ACC112 (cell line): ENCODE measurements at regions not wholly inside any gene's neighbourhood (a gene's known extent, or its start where the extent isn't known, plus 50 kb on each side); places are given as distances from the start of the nearest gene placed in this dataset.

Experiments used
- H2AFZ ChIP-seq: fragments of 200-600 bp; sonication (generic); one replicate; pipeline ENCODE4 v1.6.0; 2017; ENCODE audit warnings: antibody characterized with exemption, low read length; ENCODE audit not compliant: unreplicated experiment
- H3K27ac ChIP-seq: fragments of 200-600 bp; sonication (generic); 2 replicates; pipeline ENCODE4 v1.5.1; 2014; ENCODE audit warnings: low read depth, mild to moderate bottlenecking, antibody characterized with exemption, low read length, moderate library complexity
- H3K27me3 ChIP-seq: fragments of 200-600 bp; sonication (generic); 2 replicates; pipeline ENCODE4 v1.6.1; 2014; ENCODE audit warnings: mild to moderate bottlenecking, antibody characterized with exemption, low read length, moderate library complexity, mixed read lengths; ENCODE audit not compliant: insufficient read depth
- H3K36me3 ChIP-seq: fragments of 200-600 bp; sonication (generic); 2 replicates; pipeline ENCODE4 v1.6.1; 2016; ENCODE audit warnings: mild to moderate bottlenecking, antibody characterized with exemption, low read length, moderate library complexity, mixed read lengths; ENCODE audit not compliant: insufficient read depth
- H3K4me1 ChIP-seq: fragments of 200-600 bp; sonication (generic); one replicate; pipeline ENCODE4 v1.6.1; 2016; ENCODE audit warnings: low read length, mixed read lengths; ENCODE audit not compliant: insufficient read depth, unreplicated experiment, control insufficient read depth
- H3K4me3 ChIP-seq: fragments of 200-600 bp; sonication (generic); 2 replicates; pipeline ENCODE4 v1.5.1; 2014; ENCODE audit warnings: mild to moderate bottlenecking, low read depth, low read length
- H3K79me2 ChIP-seq: fragments of 200-600 bp; sonication (generic); one replicate; pipeline ENCODE4 v1.6.0; 2016; ENCODE audit warnings: low read length; ENCODE audit not compliant: control insufficient read depth, unreplicated experiment, insufficient read depth

- H3K4me3 ChIP-seq, result no peak overlapping the region
- H3K79me2 ChIP-seq, result no peaks in the 10 kb centered on the region
- H3K27me3 ChIP-seq, result no peaks in the 10 kb centered on the region
- no peak overlapping the region for H3K27ac ChIP-seq
- H3K4me1 ChIP-seq, result no peaks in the 10 kb centered on the region
- H2AFZ ChIP-seq, result no peak overlapping the region
- H3K36me3 ChIP-seq, result no peaks in the 10 kb centered on the region
Measured at GRCh38 chr2:59868981-59869380, 684.5 kb downstream of the BCL11A start.

DNA sequence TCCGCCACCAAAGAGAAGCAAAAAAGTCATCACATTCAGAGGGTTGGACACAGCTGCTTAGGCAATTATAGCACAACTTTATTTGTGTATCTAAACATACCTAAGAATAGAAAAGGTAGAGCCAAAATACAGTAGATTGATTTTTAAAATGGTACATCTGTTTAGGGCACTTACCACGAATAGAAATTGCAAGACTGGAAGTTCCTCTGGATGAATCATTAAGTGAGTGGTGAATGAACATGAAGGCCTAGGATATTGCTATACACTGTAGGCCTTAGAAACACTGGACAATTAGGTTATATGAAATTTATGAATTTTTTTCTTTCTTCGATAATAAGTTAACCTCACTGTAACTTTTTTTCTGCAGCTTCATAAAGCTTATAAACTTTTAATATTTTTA lies 687.0 kb downstream of the BCL11A start:
- no peaks in the 10 kb centered on the region for H3K27me3 ChIP-seq
- H3K4me1 ChIP-seq, result no peaks in the 10 kb centered on the region
- H3K36me3 ChIP-seq, result no peaks in the 10 kb centered on the region
- no peak overlapping the region for H3K27ac ChIP-seq
- no peak overlapping the region for H2AFZ ChIP-seq
- no peak overlapping the region for H3K4me3 ChIP-seq
- no peaks in the 10 kb centered on the region for H3K79me2 ChIP-seq

DNA sequence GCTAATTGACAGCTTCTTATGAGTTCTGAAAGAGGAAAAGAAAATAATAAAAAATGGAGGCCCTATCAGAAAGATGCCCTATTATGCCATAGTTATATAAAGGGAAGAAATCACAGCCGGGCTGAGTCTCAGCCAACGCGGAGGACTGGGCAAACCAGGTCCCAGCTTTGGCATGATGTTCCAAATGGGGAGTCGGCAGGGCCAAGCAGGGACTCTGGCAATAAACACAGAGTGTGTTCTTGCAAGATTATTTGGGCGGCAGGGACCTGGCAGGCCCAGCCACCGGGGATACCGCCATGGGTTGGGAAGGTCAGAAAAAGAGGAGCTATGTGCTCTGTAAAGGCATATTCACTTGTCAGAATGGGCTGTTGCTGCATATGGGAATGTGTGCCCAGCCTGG lies 694.9 kb downstream of the BCL11A start:
- H3K27ac ChIP-seq, result no peak overlapping the region
- H3K4me3 ChIP-seq, result no peak overlapping the region
- no peaks in the 10 kb centered on the region for H3K4me1 ChIP-seq
- H3K79me2 ChIP-seq, result no peaks in the 10 kb centered on the region
- H3K27me3 ChIP-seq, result no peaks in the 10 kb centered on the region
- H3K36me3 ChIP-seq, result no peaks in the 10 kb centered on the region
- H2AFZ ChIP-seq, result no peak overlapping the region

DNA sequence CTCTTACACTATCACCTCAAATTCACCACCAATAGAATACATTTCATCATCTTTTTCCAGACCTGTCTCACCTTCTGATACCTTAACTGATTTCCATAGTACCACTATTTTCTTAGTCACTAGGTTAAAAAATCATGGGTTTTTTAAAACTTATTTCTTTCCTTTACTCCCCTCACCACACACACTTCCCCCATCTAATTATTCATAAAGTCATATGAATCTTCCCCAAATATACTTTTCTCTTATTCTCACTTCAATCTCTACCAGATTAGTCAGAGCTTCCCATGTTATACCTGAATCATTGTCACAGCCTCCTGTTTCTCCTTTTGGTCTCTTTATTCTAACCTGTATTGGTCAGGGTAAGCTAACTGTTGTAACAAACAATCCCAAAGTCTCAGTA lies 696.3 kb downstream of the BCL11A start:
- no peaks in the 10 kb centered on the region for H3K27me3 ChIP-seq
- H3K4me3 ChIP-seq, result no peak overlapping the region
- H3K27ac ChIP-seq, result no peak overlapping the region
- H3K4me1 ChIP-seq, result no peaks in the 10 kb centered on the region
- no peak overlapping the region for H2AFZ ChIP-seq
- no peaks in the 10 kb centered on the region for H3K79me2 ChIP-seq
- no peaks in the 10 kb centered on the region for H3K36me3 ChIP-seq

GRCh38 chr2:59856391-59856790 lies 697.1 kb downstream of the BCL11A start:
- Histone ChIP-seq H3K27ac (no peak overlapping the region), H3K27me3 (no peaks in the 10 kb centered on the region), H3K36me3 (no peaks in the 10 kb centered on the region), H3K4me3 (no peak overlapping the region), H3K4me1 (no peaks in the 10 kb centered on the region), H2AFZ (no peak overlapping the region), H3K79me2 (no peaks in the 10 kb centered on the region)

- Histone ChIP-seq H3K4me1 (no peaks in the 10 kb centered on the region), H3K4me3 (no peak overlapping the region), H3K36me3 (no peaks in the 10 kb centered on the region), H3K27ac (no peak overlapping the region), H3K27me3 (no peaks in the 10 kb centered on the region), H2AFZ (no peak overlapping the region), H3K79me2 (no peaks in the 10 kb centered on the region)
Measured at GRCh38 chr2:59853032-59853431, 700.4 kb downstream of the BCL11A start.

GRCh38 chr2:59851836-59852475 lies 701.5 kb downstream of the BCL11A start:
- H2AFZ ChIP-seq, result no peak overlapping the region
- no peak overlapping the region for H3K27ac ChIP-seq
- H3K36me3 ChIP-seq, result no peaks in the 10 kb centered on the region
- H3K4me3 ChIP-seq, result no peak overlapping the region
- H3K4me1 ChIP-seq, result no peaks in the 10 kb centered on the region
- no peaks in the 10 kb centered on the region for H3K27me3 ChIP-seq
- no peaks in the 10 kb centered on the region for H3K79me2 ChIP-seq

GRCh38 chr2:59850554-59850953 lies 702.9 kb downstream of the BCL11A start:
- no peaks in the 10 kb centered on the region for H3K79me2 ChIP-seq
- no peaks in the 10 kb centered on the region for H3K27me3 ChIP-seq
- H3K4me1 ChIP-seq, result no peaks in the 10 kb centered on the region
- no peak overlapping the region for H2AFZ ChIP-seq
- H3K36me3 ChIP-seq, result no peaks in the 10 kb centered on the region
- no peak overlapping the region for H3K4me3 ChIP-seq
- no peak overlapping the region for H3K27ac ChIP-seq

- Histone ChIP-seq H2AFZ (no peak overlapping the region), H3K4me1 (no peaks in the 10 kb centered on the region), H3K36me3 (no peaks in the 10 kb centered on the region), H3K27me3 (no peaks in the 10 kb centered on the region), H3K79me2 (no peaks in the 10 kb centered on the region), H3K4me3 (no peak overlapping the region), H3K27ac (no peak overlapping the region)
Measured at GRCh38 chr2:59833941-59834340, 719.5 kb downstream of the BCL11A start.

DNA sequence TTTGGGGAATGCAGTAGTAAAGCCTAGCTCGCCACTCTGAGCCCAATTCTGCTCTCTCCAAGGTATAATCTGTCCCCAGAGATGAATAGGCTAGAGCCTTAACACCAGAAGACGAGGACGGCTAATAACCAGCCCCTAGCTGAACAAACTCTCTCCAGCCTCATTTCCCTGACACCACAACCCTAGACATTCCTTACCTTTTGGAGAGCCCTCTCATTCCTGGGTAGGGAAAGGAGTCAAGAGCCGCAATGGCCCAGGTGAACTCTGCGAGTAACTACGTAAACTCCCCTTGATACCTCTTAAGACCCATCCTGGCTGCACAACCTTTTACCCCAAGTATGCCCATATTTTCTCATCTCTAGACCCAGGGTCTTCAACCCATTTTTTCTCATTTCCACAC lies 722.9 kb downstream of the BCL11A start:
- Histone ChIP-seq H3K27ac (no peak overlapping the region), H3K4me3 (no peak overlapping the region), H3K4me1 (no peaks in the 10 kb centered on the region)

DNA sequence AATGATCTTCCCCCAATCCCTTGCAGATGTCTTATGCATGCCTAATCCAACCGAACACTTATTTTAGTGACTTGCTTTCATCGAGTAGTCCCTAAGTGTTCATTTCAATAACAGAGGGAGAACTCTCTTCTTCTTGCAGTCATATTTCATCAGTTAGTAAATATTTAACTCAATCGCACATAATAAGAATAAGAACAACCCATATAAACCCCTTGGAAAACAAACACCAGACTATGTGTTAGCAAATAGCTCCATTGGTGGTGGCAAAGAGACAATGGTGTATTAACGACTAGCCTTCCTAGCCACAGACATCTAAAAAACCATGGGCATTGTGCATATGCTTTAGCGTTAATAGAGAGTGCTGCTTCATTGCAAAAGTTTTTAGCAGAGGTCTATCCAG lies 725.8 kb downstream of the BCL11A start:
- H3K4me1 ChIP-seq, result no peaks in the 10 kb centered on the region

More for the DNA sequence above, 722.9 kb downstream of the BCL11A start:
- H2AFZ ChIP-seq, result no peak overlapping the region
- H3K36me3 ChIP-seq, result no peaks in the 10 kb centered on the region
- H3K79me2 ChIP-seq, result no peaks in the 10 kb centered on the region
- no peaks in the 10 kb centered on the region for H3K27me3 ChIP-seq

More for the DNA sequence above, 725.8 kb downstream of the BCL11A start:
- H3K79me2 ChIP-seq, result no peaks in the 10 kb centered on the region
- no peak overlapping the region for H3K4me3 ChIP-seq
- H3K27ac ChIP-seq, result no peak overlapping the region
- no peaks in the 10 kb centered on the region for H3K27me3 ChIP-seq
- H2AFZ ChIP-seq, result no peak overlapping the region
- H3K36me3 ChIP-seq, result no peaks in the 10 kb centered on the region
